Trophoblast cell (in vitro differentiated cells and primary cell): ENCODE measurements at regions not wholly inside any gene's neighbourhood (a gene's known extent, or its start where the extent isn't known, plus 50 kb on each side); places are given as distances from the start of the nearest gene placed in this dataset.

ENCODE experiments used
- DNase-seq, 2 donors: peaks; one replicate each; pipeline ENCODE4 v3.0.0-alpha.2; 2016
- H2AFZ ChIP-seq: 2 replicates; pipeline ENCODE4 v1.6.1; 2013; ENCODE audit warnings: low read length, moderate library complexity, mild to moderate bottlenecking; ENCODE audit not compliant: insufficient read depth, poor library complexity
- H2AK5ac ChIP-seq: 2 replicates; pipeline ENCODE4 v1.6.1; 2013; ENCODE audit warnings: mild to moderate bottlenecking, low read length
- H2BK120ac ChIP-seq: 2 replicates; pipeline ENCODE4 v1.6.1; 2013; ENCODE audit warnings: low read length, mild to moderate bottlenecking, moderate library complexity; ENCODE audit not compliant: insufficient read depth, poor library complexity
- H2BK12ac ChIP-seq: 2 replicates; pipeline ENCODE4 v1.6.1; 2013; ENCODE audit warnings: mild to moderate bottlenecking, low read length, moderate library complexity
- H2BK5ac ChIP-seq: 2 replicates; pipeline ENCODE4 v1.6.1; 2013; ENCODE audit warnings: low read length, low read depth, moderate library complexity, mild to moderate bottlenecking; ENCODE audit not compliant: poor library complexity
- H3K14ac ChIP-seq: 2 replicates; pipeline ENCODE4 v1.6.1; 2013; ENCODE audit warnings: mild to moderate bottlenecking, low read length
- H3K18ac ChIP-seq: 2 replicates; pipeline ENCODE4 v1.6.1; 2013; ENCODE audit warnings: mild to moderate bottlenecking, low read length
- H3K23ac ChIP-seq: 2 replicates; pipeline ENCODE4 v1.6.1; 2013; ENCODE audit warnings: low read length
- H3K27ac ChIP-seq: 2 replicates; pipeline ENCODE4 v1.5.1; 2013; ENCODE audit warnings: low read depth, mild to moderate bottlenecking, inconsistent platforms, low read length, moderate library complexity
- H3K27me3 ChIP-seq: 2 replicates; pipeline ENCODE4 v1.6.1; 2013; ENCODE audit warnings: inconsistent platforms, mild to moderate bottlenecking, low read length, moderate library complexity; ENCODE audit not compliant: insufficient read depth
- H3K36me3 ChIP-seq, 2 experiments: 1 replicate in 1 of 2; 2 replicates in 1 of 2; pipeline ENCODE4 v1.6.1; 2013; ENCODE audit warnings: low read length in 2 of 2, mild to moderate bottlenecking in 2 of 2, moderate library complexity in 1 of 2; ENCODE audit not compliant: insufficient read depth in 2 of 2, control insufficient read depth in 1 of 2
- H3K4ac ChIP-seq: 2 replicates; pipeline ENCODE4 v1.6.1; 2013; ENCODE audit warnings: low read depth, mild to moderate bottlenecking, low read length, moderate library complexity
- H3K4me1 ChIP-seq, 2 experiments: 1 replicate in 1 of 2; 2 replicates in 1 of 2; pipeline ENCODE4 v1.6.1; 2013; ENCODE audit warnings: low read length in 2 of 2, mild to moderate bottlenecking in 2 of 2, moderate library complexity in 1 of 2; ENCODE audit not compliant: insufficient read depth in 2 of 2, control insufficient read depth in 1 of 2
- H3K4me2 ChIP-seq: 2 replicates; pipeline ENCODE4 v1.6.1; 2013; ENCODE audit warnings: inconsistent platforms, mild to moderate bottlenecking, low read length, moderate library complexity
- H3K4me3 ChIP-seq: 2 replicates; pipeline ENCODE4 v1.5.1; 2013; ENCODE audit warnings: mild to moderate bottlenecking, low read depth, low read length, inconsistent platforms
- H3K79me1 ChIP-seq: one replicate; pipeline ENCODE4 v1.6.1; 2013; ENCODE audit warnings: low read length
- H3K79me2 ChIP-seq: 2 replicates; pipeline ENCODE4 v1.6.1; 2013; ENCODE audit warnings: low read length, mild to moderate bottlenecking; ENCODE audit not compliant: control insufficient read depth, insufficient read depth, poor library complexity
- H3K9ac ChIP-seq: 2 replicates; pipeline ENCODE4 v1.6.1; 2013; ENCODE audit warnings: mild to moderate bottlenecking, low read length
- H3K9me3 ChIP-seq: 2 replicates; pipeline ENCODE4 v1.6.1; 2013; ENCODE audit warnings: low read depth, mild to moderate bottlenecking, control low read depth, inconsistent platforms, low read length; ENCODE audit not compliant: insufficient read depth
- H4K12ac ChIP-seq: 2 replicates; pipeline ENCODE4 v1.6.1; 2013; ENCODE audit warnings: low read depth, mild to moderate bottlenecking, low read length, moderate library complexity
- H4K8ac ChIP-seq: 2 replicates; pipeline ENCODE4 v1.6.1; 2013; ENCODE audit warnings: low read depth, mild to moderate bottlenecking, low read length, moderate library complexity
- H4K91ac ChIP-seq: one replicate; pipeline ENCODE4 v1.6.1; 2013; ENCODE audit warnings: low read depth, mild to moderate bottlenecking, low read length, moderate library complexity
- WGBS: extraction: QIAGEN DNeasy Blood & Tissue Kit; methylation state at CpG from one replicate; pipeline ENCODE4 v1.1.7; 2013; ENCODE audit warnings: missing lambda C conversion rate; ENCODE audit not compliant: insufficient read length, insufficient coverage; ENCODE audit errors: extremely low coverage; 5-methylcytosine and 5-hydroxymethylcytosine counted together

DNA sequence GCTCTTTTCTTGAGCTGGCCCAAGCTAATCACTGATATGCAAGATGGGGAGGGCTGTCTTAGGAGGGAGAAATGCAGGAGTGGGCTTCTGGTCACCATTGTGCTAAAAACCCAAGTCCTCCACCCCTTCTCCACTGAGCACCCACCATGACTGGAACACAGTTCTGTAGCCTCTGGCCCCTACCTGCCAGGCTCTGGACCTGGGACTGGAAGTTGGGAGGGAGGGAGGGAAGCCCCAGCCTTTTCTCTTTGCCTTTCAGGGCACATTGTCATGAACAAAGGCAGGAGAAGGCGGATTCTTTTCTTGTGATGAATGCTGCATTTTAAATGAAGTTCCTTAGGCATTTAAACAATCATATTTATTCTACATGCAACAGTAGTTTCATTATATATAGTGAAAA, 559.1 kb upstream of the TRPC7 start:
- no CpG with 5 or more reads among the region's 1 CpG for WGBS

GRCh38 chr5:136910625-136911024, 545.3 kb upstream of the TRPC7 start:
- no peak overlapping the region for H2BK12ac ChIP-seq
- H2BK120ac ChIP-seq: no peak overlapping the region
- no peak overlapping the region for H3K4ac ChIP-seq
- H3K27me3 ChIP-seq: no peaks in the 10 kb centered on the region
- H3K27ac ChIP-seq: no peak overlapping the region
- no peaks in the 10 kb centered on the region for H3K9me3 ChIP-seq
- no peaks in the 10 kb centered on the region for H3K79me1 ChIP-seq
- no peak overlapping the region for H4K12ac ChIP-seq
- H3K79me2 ChIP-seq: no peaks in the 10 kb centered on the region
- H3K4me1 ChIP-seq: peaks cover 4 to 5% of the 10 kb centered on the region in 2 experiments
- no peak overlapping the region for H3K18ac ChIP-seq
- no peak overlapping the region for H2AK5ac ChIP-seq
- H2AFZ ChIP-seq: no peak overlapping the region
- no peak for DNase-seq
- no peak overlapping the region for H3K4me3 ChIP-seq
- H3K4me2 ChIP-seq: no peak overlapping the region
- no peak overlapping the region for H3K23ac ChIP-seq
- WGBS: no CpG with 5 or more reads among the region's 2 CpGs
- no peak overlapping the region for H3K9ac ChIP-seq
- no peak overlapping the region for H3K14ac ChIP-seq
- H4K8ac ChIP-seq: no peak overlapping the region
- no peak overlapping the region for H2BK5ac ChIP-seq
- H4K91ac ChIP-seq: no peak overlapping the region
- no peaks in the 10 kb centered on the region for H3K36me3 ChIP-seq

More for the DNA sequence above, 559.1 kb upstream of the TRPC7 start:
- Histone ChIP-seq H2AFZ (no peak overlapping the region), H3K79me1 (no peaks in the 10 kb centered on the region), H4K91ac (no peak overlapping the region), H4K12ac (no peak overlapping the region), H3K4me2 (no peak overlapping the region), H3K79me2 (no peaks in the 10 kb centered on the region), H2AK5ac (no peak overlapping the region), H3K9ac (no peak overlapping the region), H3K23ac (no peak overlapping the region), H2BK120ac (no peak overlapping the region), H2BK12ac (no peak overlapping the region), H2BK5ac (no peak overlapping the region), H4K8ac (no peak overlapping the region), H3K27me3 (no peaks in the 10 kb centered on the region), H3K27ac (no peak overlapping the region), H3K9me3 (no peaks in the 10 kb centered on the region), H3K18ac (no peak overlapping the region), H3K14ac (no peak overlapping the region), H3K4me1 (no peaks in the 10 kb centered on the region), H3K36me3 (no peaks in the 10 kb centered on the region), H3K4me3 (no peak overlapping the region), H3K4ac (no peak overlapping the region)
- no peak for DNase-seq

DNA sequence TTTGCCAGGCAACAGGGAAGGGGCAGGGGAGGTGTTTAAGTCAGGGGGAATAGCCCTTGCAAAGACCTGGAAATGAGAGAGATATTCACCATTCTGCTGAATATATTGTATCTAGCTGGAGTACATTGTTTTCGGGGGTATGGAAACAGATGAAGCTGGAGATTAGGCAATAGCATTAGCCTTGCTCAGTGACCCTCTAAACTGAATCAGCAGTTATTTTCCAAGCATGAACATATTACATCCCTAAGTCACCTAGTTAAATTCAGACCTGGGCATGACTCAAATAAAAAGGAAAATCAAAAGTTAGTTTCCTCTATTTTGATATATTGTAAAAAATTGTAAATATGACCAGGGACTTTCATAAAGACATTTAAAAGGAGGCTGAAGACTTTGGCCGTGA, 544.6 kb upstream of the TRPC7 start:
- Histone ChIP-seq H3K4me1 (peaks cover 4 to 5% of the 10 kb centered on the region in 2 experiments), H3K79me2 (no peaks in the 10 kb centered on the region)

GRCh38 chr5:136907371-136907770, 542.0 kb upstream of the TRPC7 start:
- H3K14ac ChIP-seq: no peak overlapping the region
- no peak overlapping the region for H3K9ac ChIP-seq
- no CpG with 5 or more reads among the region's 3 CpGs for WGBS
- H4K12ac ChIP-seq: no peak overlapping the region
- H3K23ac ChIP-seq: no peak overlapping the region
- H3K4me1 ChIP-seq: peaks cover 4 to 5% of the 10 kb centered on the region in 2 experiments
- no peak overlapping the region for H2BK120ac ChIP-seq
- no peaks in the 10 kb centered on the region for H3K9me3 ChIP-seq
- H3K79me2 ChIP-seq: no peaks in the 10 kb centered on the region
- H3K4ac ChIP-seq: no peak overlapping the region
- no peak overlapping the region for H2AFZ ChIP-seq
- H3K27me3 ChIP-seq: no peaks in the 10 kb centered on the region
- no peak overlapping the region for H2AK5ac ChIP-seq
- H3K18ac ChIP-seq: no peak overlapping the region
- no peak overlapping the region for H2BK12ac ChIP-seq
- no peak overlapping the region for H3K27ac ChIP-seq
- H4K8ac ChIP-seq: no peak overlapping the region
- no peak overlapping the region for H4K91ac ChIP-seq
- H3K4me3 ChIP-seq: no peak overlapping the region
- DNase-seq: no peak
- H3K4me2 ChIP-seq: no peak overlapping the region
- no peaks in the 10 kb centered on the region for H3K79me1 ChIP-seq
- H3K36me3 ChIP-seq: no peaks in the 10 kb centered on the region
- H2BK5ac ChIP-seq: no peak overlapping the region

More for the DNA sequence above, 544.6 kb upstream of the TRPC7 start:
- Histone ChIP-seq H3K9ac (no peak overlapping the region), H4K91ac (no peak overlapping the region), H2AK5ac (no peak overlapping the region), H2BK5ac (no peak overlapping the region), H3K18ac (no peak overlapping the region), H3K23ac (no peak overlapping the region), H3K4me2 (no peak overlapping the region), H3K4ac (no peak overlapping the region), H3K36me3 (no peaks in the 10 kb centered on the region), H4K8ac (no peak overlapping the region), H4K12ac (no peak overlapping the region), H3K9me3 (no peaks in the 10 kb centered on the region), H3K14ac (no peak overlapping the region), H2BK120ac (no peak overlapping the region), H3K79me1 (no peaks in the 10 kb centered on the region), H2BK12ac (no peak overlapping the region), H3K27ac (no peak overlapping the region), H2AFZ (no peak overlapping the region), H3K27me3 (no peaks in the 10 kb centered on the region), H3K4me3 (no peak overlapping the region)
- no CpG with 5 or more reads among the region's 2 CpGs for WGBS
- no peak for DNase-seq
